Psoas muscle (tissue), 7 donors: ENCODE measurements at regions not wholly inside any gene's neighbourhood (a gene's known extent, or its start where the extent isn't known, plus 50 kb on each side); places are given as distances from the start of the nearest gene placed in this dataset.

Source experiments
- ATAC-seq, 4 donors: fragments of 200-7000 bp; cut with Tn5 transposase; one replicate each; pipeline ENCODE4 v1.9.1; 2020; ENCODE audit warnings: moderate library complexity in 3 of 4, mild to moderate bottlenecking in 2 of 4
- DNase-seq, 2 donors: peaks; one replicate each; pipeline ENCODE4 v3.0.0-alpha.2; 2020
- H3K27ac ChIP-seq: fragments of 200-600 bp; one replicate; pipeline ENCODE4 v1.8.0; 2022
- H3K27me3 ChIP-seq, 3 donors: fragments of 200-600 bp in 1 of 3; one replicate each; pipeline versions ENCODE4 v1.6.1 to v1.8.0; 2013 to 2022; ENCODE audit warnings: low read length in 2 of 3, mild to moderate bottlenecking in 2 of 3, moderate library complexity in 1 of 3; ENCODE audit not compliant: insufficient read depth in 3 of 3
- H3K36me3 ChIP-seq, 2 donors: fragments of 200-600 bp in 1 of 2; one replicate each; pipeline versions ENCODE4 v1.6.1 to v1.8.0; 2013 to 2022; ENCODE audit warnings: low read depth in 1 of 2, mild to moderate bottlenecking in 1 of 2, moderate library complexity in 1 of 2; ENCODE audit not compliant: insufficient read depth in 1 of 2
- H3K4me1 ChIP-seq: fragments of 200-600 bp; one replicate; pipeline ENCODE4 v1.8.0; 2022
- H3K4me3 ChIP-seq: fragments of 200-600 bp; one replicate; pipeline ENCODE4 v1.8.0; 2022; ENCODE audit warnings: mild to moderate bottlenecking
- H3K9me3 ChIP-seq: fragments of 200-600 bp; one replicate; pipeline ENCODE4 v1.8.0; 2022
- WGBS, 3 donors: extraction: QIAGEN DNeasy Blood & Tissue Kit; methylation state at CpG; one replicate each; pipeline versions ENCODE4 v1.1.6 to v1.1.7; 2013; 5-methylcytosine and 5-hydroxymethylcytosine counted together
- intact Hi-C, 2 donors: fragments of 100-400 bp; cut with DNase I; formaldehyde crosslinking; loops; one replicate each; pipeline versions ENCODE4 v1.11.0 to v1.14.2; 2022
- TF ChIP-seq, protein P1 (sequence below): fragments of 200-600 bp; IDR thresholded peaks from one replicate; pipeline ENCODE4 v1.8.0; 2022; ENCODE audit warnings: antibody characterized with exemption
- donor health status: healthy with polysubstance abuse.
- donor health status: DM: no; HTN: no; CAD: no; lungs with moderate emphysema.
- donor health status: Bipolar disorder and iron deficiency.
- donor health status: healthy.
- donor health status: DM: yes; HTN: yes; CAD: no.
- donor health status: DM: no; HTN: no; CAD: no.
- donor health status: DM: yes; HTN: yes; CAD: no.

DNA sequence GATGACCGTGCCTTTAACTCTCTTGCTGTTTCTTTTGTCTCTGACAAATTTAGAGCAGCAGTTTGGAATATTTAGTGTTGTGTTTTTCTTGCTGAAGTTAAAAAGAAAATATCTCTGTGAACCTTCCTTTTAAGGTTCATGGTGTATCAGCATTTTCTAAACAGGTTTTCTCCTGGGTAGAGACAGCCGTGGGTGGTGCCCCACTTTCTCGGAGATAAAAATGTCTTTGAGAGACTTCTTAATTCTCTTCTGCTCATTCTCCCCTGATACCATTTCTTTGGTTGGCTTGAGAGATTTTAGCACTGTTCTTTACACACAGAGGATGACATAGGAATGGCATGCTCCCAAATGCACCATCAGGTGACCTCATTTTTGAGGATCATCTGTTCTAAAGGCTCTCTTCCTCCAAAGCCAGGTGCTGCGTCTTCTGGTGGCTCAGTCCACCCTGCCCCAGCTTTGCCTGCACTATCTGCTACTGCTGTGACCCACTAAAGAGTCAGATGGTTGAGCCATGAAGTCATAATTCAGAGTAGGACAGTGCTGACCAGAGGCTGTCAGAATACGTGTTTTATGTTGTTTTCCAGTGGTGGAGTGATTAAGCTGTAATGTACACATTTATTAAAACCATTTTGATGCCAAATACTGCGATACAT lies 90.3 kb upstream of the SLC10A2 start:
- TF ChIP-seq, protein P1, sequence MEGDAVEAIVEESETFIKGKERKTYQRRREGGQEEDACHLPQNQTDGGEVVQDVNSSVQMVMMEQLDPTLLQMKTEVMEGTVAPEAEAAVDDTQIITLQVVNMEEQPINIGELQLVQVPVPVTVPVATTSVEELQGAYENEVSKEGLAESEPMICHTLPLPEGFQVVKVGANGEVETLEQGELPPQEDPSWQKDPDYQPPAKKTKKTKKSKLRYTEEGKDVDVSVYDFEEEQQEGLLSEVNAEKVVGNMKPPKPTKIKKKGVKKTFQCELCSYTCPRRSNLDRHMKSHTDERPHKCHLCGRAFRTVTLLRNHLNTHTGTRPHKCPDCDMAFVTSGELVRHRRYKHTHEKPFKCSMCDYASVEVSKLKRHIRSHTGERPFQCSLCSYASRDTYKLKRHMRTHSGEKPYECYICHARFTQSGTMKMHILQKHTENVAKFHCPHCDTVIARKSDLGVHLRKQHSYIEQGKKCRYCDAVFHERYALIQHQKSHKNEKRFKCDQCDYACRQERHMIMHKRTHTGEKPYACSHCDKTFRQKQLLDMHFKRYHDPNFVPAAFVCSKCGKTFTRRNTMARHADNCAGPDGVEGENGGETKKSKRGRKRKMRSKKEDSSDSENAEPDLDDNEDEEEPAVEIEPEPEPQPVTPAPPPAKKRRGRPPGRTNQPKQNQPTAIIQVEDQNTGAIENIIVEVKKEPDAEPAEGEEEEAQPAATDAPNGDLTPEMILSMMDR: no peak
- intact Hi-C loops: no loop called here
- Histone ChIP-seq H3K27ac (no peak overlapping the region), H3K27me3 (peaks cover 0 to 5% (median 0%) of the 10 kb centered on the region in 3 donors), H3K9me3 (no peaks in the 10 kb centered on the region), H3K4me3 (no peak overlapping the region), H3K4me1 (no peaks in the 10 kb centered on the region), H3K36me3 (no peaks in the 10 kb centered on the region)
- WGBS, 3 donors: 49 to 62% (median 54%) methylated on average over 6 of the region's 6 CpGs
- DNase-seq (no peak), ATAC-seq (no peak)

DNA sequence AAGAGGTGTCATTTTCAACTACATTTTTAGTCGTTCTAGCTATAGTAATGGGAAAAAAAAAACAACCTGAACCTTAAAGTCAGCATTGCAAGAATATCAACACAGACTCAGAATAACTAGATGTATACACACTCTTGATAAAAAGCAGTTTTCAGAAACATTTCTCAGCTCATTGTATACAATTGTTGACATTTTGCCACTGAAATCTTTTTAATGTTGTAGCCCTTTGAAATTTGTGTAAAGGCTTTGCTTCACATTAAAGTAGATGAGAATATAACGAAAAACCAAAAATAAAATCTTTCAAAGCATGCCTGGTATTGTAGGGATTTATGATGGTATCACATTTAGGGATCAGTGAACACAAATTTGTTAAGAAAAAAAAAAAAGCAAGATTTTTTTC lies 87.2 kb upstream of the SLC10A2 start:
- H3K27me3 ChIP-seq: peaks cover 0 to 5% (median 0%) of the 10 kb centered on the region in 3 donors
- no peaks in the 10 kb centered on the region for H3K4me1 ChIP-seq
- H3K9me3 ChIP-seq: no peaks in the 10 kb centered on the region
- TF ChIP-seq, protein P1: no peak
- DNase-seq (no peak), ATAC-seq (no peak)
- no peak overlapping the region for H3K4me3 ChIP-seq
- 33 to 54% (median 43%) methylated on average over 2 of the region's 2 CpGs for WGBS, 3 donors
- intact Hi-C loops: no loop called here
- no peaks in the 10 kb centered on the region for H3K36me3 ChIP-seq
- H3K27ac ChIP-seq: no peak overlapping the region

DNA sequence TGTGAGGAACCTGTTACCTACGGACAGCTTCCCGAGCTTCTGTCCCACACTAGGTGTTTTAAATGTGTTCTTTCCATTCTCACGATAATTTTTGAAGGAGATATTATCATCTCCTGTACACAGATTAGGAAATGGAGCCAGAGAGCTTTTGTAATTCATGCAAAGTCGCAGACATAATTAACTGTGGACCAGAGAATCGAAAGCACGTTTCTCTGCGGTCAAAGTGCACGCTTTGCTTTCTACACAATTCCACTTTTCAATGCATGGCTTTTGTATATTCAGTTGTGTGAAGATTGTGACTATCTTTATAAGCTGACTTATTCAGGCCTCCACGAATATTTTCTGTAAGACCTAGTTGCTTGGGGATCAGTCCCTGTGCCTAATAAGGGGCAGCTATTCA lies 81.7 kb upstream of the SLC10A2 start:
- Histone ChIP-seq H3K4me3 (no peak overlapping the region), H3K36me3 (no peaks in the 10 kb centered on the region), H3K9me3 (no peaks in the 10 kb centered on the region), H3K4me1 (no peaks in the 10 kb centered on the region), H3K27ac (no peak overlapping the region), H3K27me3 (no peaks in the 10 kb centered on the region)
- intact Hi-C loops: loop anchor here in 1 of 2 donors (10.0 kb wide), 1 partner anchor 233 kb away; no protein-coding TSS in a partner anchor
- ATAC-seq (no peak), DNase-seq (no peak)
- 82% methylated on average over 9 of the region's 9 CpGs for WGBS, 3 donors
- TF ChIP-seq, protein P1: no peak

DNA sequence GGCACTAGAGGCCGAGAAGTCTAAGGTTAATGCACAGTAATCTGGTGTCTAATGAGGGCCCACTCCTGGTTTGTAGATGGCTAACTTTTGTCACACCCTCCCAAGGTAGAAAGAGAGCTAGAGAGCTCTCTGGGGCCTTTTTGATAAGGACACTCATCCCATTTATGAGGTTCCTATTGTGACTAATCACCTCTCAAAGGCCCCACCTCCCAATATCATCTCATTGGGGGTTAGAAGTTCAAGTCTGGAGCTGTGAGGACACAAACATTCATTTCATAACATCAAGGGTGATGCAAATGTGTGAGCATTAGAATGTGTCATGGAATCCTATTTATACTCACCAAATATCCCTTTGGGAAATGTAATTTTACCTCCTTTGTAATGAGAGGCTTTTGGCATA lies 79.2 kb upstream of the SLC10A2 start:
- ATAC-seq: no peak
- intact Hi-C loops: loop anchor here in 1 of 2 donors (10.0 kb wide), 1 partner anchor 231 kb away; no protein-coding TSS in a partner anchor
- WGBS, 3 donors: 62 to 82% (median 74%) methylated on average over 1 of the region's 1 CpG

More for the DNA sequence above, 79.2 kb upstream of the SLC10A2 start:
- TF ChIP-seq, protein P1: no peak
- Histone ChIP-seq H3K4me1 (no peaks in the 10 kb centered on the region), H3K9me3 (no peaks in the 10 kb centered on the region), H3K27me3 (no peaks in the 10 kb centered on the region), H3K4me3 (no peak overlapping the region), H3K27ac (no peak overlapping the region), H3K36me3 (no peaks in the 10 kb centered on the region)
- no peak for DNase-seq
